OCI-LY1 (cell line): ENCODE measurements at regions not wholly inside any gene's neighbourhood (a gene's known extent, or its start where the extent isn't known, plus 50 kb on each side); places are given as distances from the start of the nearest gene placed in this dataset.

Source experiments
- EZH2 ChIP-seq: fragments of 200-600 bp; sonication (generic), shearing (Covaris generic); IDR thresholded peaks from 2 replicates; pipeline ENCODE4 v1.8.0; 2017; ENCODE audit warnings: borderline replicate concordance, mixed run types, mild to moderate bottlenecking, antibody characterized with exemption, low read length, moderate library complexity, mixed read lengths
- TF ChIP-seq, protein P1 (sequence below): fragments of 200-600 bp; sonication (generic), shearing (Covaris generic); IDR thresholded peaks from 2 replicates; pipeline ENCODE4 v1.5.1; 2017; ENCODE audit warnings: mild to moderate bottlenecking, antibody characterized with exemption, low read length, moderate library complexity, mixed read lengths

DNA sequence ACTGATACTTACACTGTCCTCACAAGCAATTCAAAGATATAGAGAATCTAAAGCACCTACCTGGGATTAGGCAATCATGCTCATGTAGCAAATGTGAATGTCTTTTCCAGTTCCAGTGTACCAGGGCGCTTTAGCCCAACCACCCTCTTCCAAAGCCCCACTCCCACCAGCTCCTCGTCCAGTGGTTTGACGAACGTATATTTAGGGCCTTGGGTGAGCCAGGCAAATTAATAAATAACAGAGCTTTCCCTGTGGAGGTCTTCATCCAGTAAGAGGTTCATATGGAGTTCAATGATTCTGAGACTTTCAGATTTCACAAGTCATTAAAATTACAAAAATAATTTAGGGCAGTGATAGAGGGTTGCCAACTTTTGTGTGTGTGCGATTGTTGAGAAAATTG, 162.3 kb upstream of the C2CD4B start:
- TF ChIP-seq, protein P1, sequence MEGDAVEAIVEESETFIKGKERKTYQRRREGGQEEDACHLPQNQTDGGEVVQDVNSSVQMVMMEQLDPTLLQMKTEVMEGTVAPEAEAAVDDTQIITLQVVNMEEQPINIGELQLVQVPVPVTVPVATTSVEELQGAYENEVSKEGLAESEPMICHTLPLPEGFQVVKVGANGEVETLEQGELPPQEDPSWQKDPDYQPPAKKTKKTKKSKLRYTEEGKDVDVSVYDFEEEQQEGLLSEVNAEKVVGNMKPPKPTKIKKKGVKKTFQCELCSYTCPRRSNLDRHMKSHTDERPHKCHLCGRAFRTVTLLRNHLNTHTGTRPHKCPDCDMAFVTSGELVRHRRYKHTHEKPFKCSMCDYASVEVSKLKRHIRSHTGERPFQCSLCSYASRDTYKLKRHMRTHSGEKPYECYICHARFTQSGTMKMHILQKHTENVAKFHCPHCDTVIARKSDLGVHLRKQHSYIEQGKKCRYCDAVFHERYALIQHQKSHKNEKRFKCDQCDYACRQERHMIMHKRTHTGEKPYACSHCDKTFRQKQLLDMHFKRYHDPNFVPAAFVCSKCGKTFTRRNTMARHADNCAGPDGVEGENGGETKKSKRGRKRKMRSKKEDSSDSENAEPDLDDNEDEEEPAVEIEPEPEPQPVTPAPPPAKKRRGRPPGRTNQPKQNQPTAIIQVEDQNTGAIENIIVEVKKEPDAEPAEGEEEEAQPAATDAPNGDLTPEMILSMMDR, result no peak
- no peak for TF ChIP-seq EZH2
